H9 (cell line): ENCODE measurements at regions not wholly inside any gene's neighbourhood (a gene's known extent, or its start where the extent isn't known, plus 50 kb on each side); places are given as distances from the start of the nearest gene placed in this dataset.

ENCODE experiments used
- DNase-seq: peaks from one replicate; pipeline ENCODE4 v3.0.0-alpha.2; 2017
- H2AFZ ChIP-seq: one replicate; pipeline ENCODE4 v1.6.1; 2013; ENCODE audit warnings: mild to moderate bottlenecking, low read length, control low read depth, moderate library complexity
- H2AK5ac ChIP-seq: 2 replicates; pipeline ENCODE4 v1.6.1; 2013; ENCODE audit warnings: low read length, control low read depth, mixed read lengths; ENCODE audit not compliant: insufficient read length
- H2BK120ac ChIP-seq: one replicate; pipeline ENCODE4 v1.6.1; 2013; ENCODE audit warnings: low read depth, mild to moderate bottlenecking, low read length, control low read depth, inconsistent platforms; ENCODE audit not compliant: poor library complexity, severe bottlenecking
- H2BK12ac ChIP-seq: 2 replicates; pipeline ENCODE4 v1.6.1; 2013; ENCODE audit warnings: low read length, control low read depth, mixed read lengths, low read depth; ENCODE audit not compliant: insufficient read length
- H2BK15ac ChIP-seq: 2 replicates; pipeline ENCODE4 v1.6.1; 2013; ENCODE audit warnings: low read depth, low read length, control low read depth
- H2BK20ac ChIP-seq: one replicate; pipeline ENCODE4 v1.6.1; 2013; ENCODE audit warnings: low read depth, mild to moderate bottlenecking, low read length, control low read depth, inconsistent platforms; ENCODE audit not compliant: poor library complexity, severe bottlenecking
- H2BK5ac ChIP-seq: 2 replicates; pipeline ENCODE4 v1.6.1; 2013; ENCODE audit warnings: low read length, control low read depth, mixed read lengths; ENCODE audit not compliant: insufficient read length
- H3K14ac ChIP-seq: 2 replicates; pipeline ENCODE4 v1.6.1; 2013; ENCODE audit warnings: low read length, control low read depth; ENCODE audit not compliant: insufficient read depth
- H3K18ac ChIP-seq: 2 replicates; pipeline ENCODE4 v1.6.1; 2013; ENCODE audit warnings: low read depth, mild to moderate bottlenecking, mixed read lengths, low read length, control low read depth; ENCODE audit not compliant: insufficient read length
- H3K23ac ChIP-seq: 2 replicates; pipeline ENCODE4 v1.6.1; 2013; ENCODE audit warnings: low read length, control low read depth, mixed read lengths, low read depth; ENCODE audit not compliant: insufficient read length
- H3K23me2 ChIP-seq: 2 replicates; pipeline ENCODE4 v1.6.1; 2013; ENCODE audit warnings: low read depth, mild to moderate bottlenecking, mixed read lengths, low read length, control low read depth; ENCODE audit not compliant: insufficient read length, poor library complexity, severe bottlenecking
- H3K27ac ChIP-seq: 2 replicates; pipeline ENCODE4 v1.5.1; 2013; ENCODE audit warnings: low read length, control low read depth, mixed read lengths, low read depth; ENCODE audit not compliant: insufficient read length
- H3K27me3 ChIP-seq: 2 replicates; pipeline ENCODE4 v1.6.1; 2013; ENCODE audit warnings: low read length, control low read depth, inconsistent platforms; ENCODE audit not compliant: insufficient read depth
- H3K4ac ChIP-seq: 2 replicates; pipeline ENCODE4 v1.6.1; 2013; ENCODE audit warnings: low read depth, mild to moderate bottlenecking, control low read depth, inconsistent platforms, low read length, moderate library complexity
- H3K4me1 ChIP-seq: 2 replicates; pipeline ENCODE4 v1.6.1; 2013; ENCODE audit warnings: low read length, control low read depth, inconsistent platforms; ENCODE audit not compliant: insufficient read depth
- H3K4me2 ChIP-seq: 2 replicates; pipeline ENCODE4 v1.6.1; 2013; ENCODE audit warnings: low read length, control low read depth, mixed read lengths; ENCODE audit not compliant: insufficient read length, insufficient read depth
- H3K56ac ChIP-seq: 2 replicates; pipeline ENCODE4 v1.6.1; 2013; ENCODE audit warnings: low read depth, mild to moderate bottlenecking, mixed read lengths, low read length, control low read depth; ENCODE audit not compliant: insufficient read length
- H3K79me1 ChIP-seq: 2 replicates; pipeline ENCODE4 v1.6.1; 2013; ENCODE audit warnings: low read depth, mild to moderate bottlenecking, moderate library complexity, low read length, control low read depth, inconsistent platforms; ENCODE audit not compliant: insufficient read depth, poor library complexity, severe bottlenecking
- H3K79me2 ChIP-seq: 2 replicates; pipeline ENCODE4 v1.6.1; 2013; ENCODE audit warnings: low read length, control low read depth, inconsistent platforms; ENCODE audit not compliant: insufficient read depth
- H3K9ac ChIP-seq: 2 replicates; pipeline ENCODE4 v1.6.1; 2013; ENCODE audit warnings: low read length, control low read depth, mixed read lengths; ENCODE audit not compliant: insufficient read length; ENCODE audit errors: extremely low read depth
- H3K9me3 ChIP-seq: one replicate; pipeline ENCODE4 v1.6.1; 2013; ENCODE audit warnings: low read depth, low read length, inconsistent platforms; ENCODE audit not compliant: control insufficient read depth
- H3T11ph ChIP-seq: one replicate; pipeline ENCODE4 v1.6.1; 2013; ENCODE audit warnings: mild to moderate bottlenecking, low read length, control low read depth, inconsistent platforms
- H4K20me1 ChIP-seq: one replicate; pipeline ENCODE4 v1.6.1; 2013; ENCODE audit not compliant: control insufficient read depth, insufficient read length, insufficient read depth
- H4K5ac ChIP-seq: 2 replicates; pipeline ENCODE4 v1.6.1; 2013; ENCODE audit warnings: low read depth, mild to moderate bottlenecking, mixed read lengths, low read length, control low read depth; ENCODE audit not compliant: insufficient read length
- H4K8ac ChIP-seq: replicated peaks from 2 replicates; pipeline ENCODE4 v1.6.1; 2013; ENCODE audit warnings: low read length, control low read depth, mixed read lengths, low read depth; ENCODE audit not compliant: insufficient read length
- H4K91ac ChIP-seq: 2 replicates; pipeline ENCODE4 v1.6.1; 2013; ENCODE audit warnings: low read depth, mild to moderate bottlenecking, moderate library complexity, mixed read lengths, low read length, control low read depth; ENCODE audit not compliant: insufficient read length
- H3K27ac Mint-ChIP-seq, 3 experiments: 2 replicates in 2 of 3; 3 replicates in 1 of 3; pipeline ENCODE4 v1.8.0; 2020 to 2021; ENCODE audit warnings: mixed read lengths in 3 of 3, mild to moderate bottlenecking in 1 of 3, moderate library complexity in 1 of 3
- H3K27me3 Mint-ChIP-seq: 2 replicates; pipeline ENCODE4 v1.8.0; 2021; ENCODE audit warnings: low read depth, mild to moderate bottlenecking, moderate library complexity, mixed read lengths
- H3K36me3 Mint-ChIP-seq, 3 experiments: 2 replicates in 2 of 3; 3 replicates in 1 of 3; pipeline ENCODE4 v1.8.0; 2020 to 2021; ENCODE audit warnings: low read depth in 3 of 3, mixed read lengths in 3 of 3; ENCODE audit not compliant: insufficient read depth in 1 of 3
- H3K4me1 Mint-ChIP-seq, 2 experiments: 2 replicates each; pipeline ENCODE4 v1.8.0; 2020; ENCODE audit warnings: mixed read lengths in 2 of 2
- H3K4me3 Mint-ChIP-seq, 2 experiments: 2 replicates in 1 of 2; 3 replicates in 1 of 2; pipeline ENCODE4 v1.8.0; 2020 to 2021; ENCODE audit warnings: mild to moderate bottlenecking in 2 of 2, mixed read lengths in 2 of 2, moderate library complexity in 1 of 2
- H3K9me3 Mint-ChIP-seq, 2 experiments: 2 replicates in 1 of 2; 3 replicates in 1 of 2; pipeline ENCODE4 v1.8.0; 2020; ENCODE audit warnings: mild to moderate bottlenecking in 2 of 2, mixed read lengths in 2 of 2, moderate library complexity in 1 of 2
- CTCF ChIP-seq: fragments of 200-600 bp; sonication (generic); conservative IDR thresholded peaks from 3 replicates; pipeline ENCODE4 v1.8.0; 2021; ENCODE audit warnings: antibody characterized with exemption, mild to moderate bottlenecking

- Histone ChIP-seq H3K23me2 (no peaks in the 10 kb centered on the region), H3K18ac (no peak overlapping the region), H2BK20ac (no peak overlapping the region), H4K20me1 (no peaks in the 10 kb centered on the region), H3K14ac (no peak overlapping the region), H3K4ac (no peak overlapping the region), H2AFZ (no peak overlapping the region), H3K56ac (no peak overlapping the region), H3K79me1 (no peaks in the 10 kb centered on the region), H2AK5ac (no peak overlapping the region), H3T11ph (no peak overlapping the region), H2BK15ac (no peak overlapping the region), H2BK120ac (no peak overlapping the region), H4K5ac (no peak overlapping the region), H3K23ac (no peak overlapping the region), H3K4me2 (no peak overlapping the region), H3K79me2 (no peaks in the 10 kb centered on the region), H2BK12ac (no peak overlapping the region), H4K8ac (no peak overlapping the region), H3K9ac (no peak overlapping the region), H3K27ac (no peak overlapping the region), H4K91ac (no peak overlapping the region), H3K27me3 (no peaks in the 10 kb centered on the region), H3K4me1 (peaks cover 8% of the 10 kb centered on the region), H3K9me3 (no peaks in the 10 kb centered on the region), H2BK5ac (no peak overlapping the region)
- Mint-ChIP-seq H3K36me3 (peaks cover 0 to 5% (median 0%) of the 10 kb centered on the region in 3 experiments; a peak in 2 of 7 replicates), H3K4me3 (no peak overlapping the region), H3K4me1 (peaks cover 34 to 37% of the 10 kb centered on the region in 2 experiments), H3K27ac (peak overlapping the region in 1 of 3 experiments; percentile 9; a peak in 1 of 7 replicates), H3K9me3 (peaks cover 0 to 5% of the 10 kb centered on the region in 2 experiments; a peak in 1 of 5 replicates), H3K27me3 (no peaks in the 10 kb centered on the region)
- no peak for DNase-seq
- TF ChIP-seq CTCF: no peak
Measured at GRCh38 chr9:7403028-7403389, 396.6 kb downstream of the DMAC1 start.
